ENCODE measurements at regions not wholly inside any gene's neighbourhood (a gene's known extent, or its start where the extent isn't known, plus 50 kb on each side); places are given as distances from the start of the nearest gene placed in this dataset.
A peak's percentile ranks its signal among the peaks of the same experiment; 100 is the strongest.

- no peak overlapping the region for H3K4me3 ChIP-seq
- no peak overlapping the region for H3K27ac ChIP-seq
- in situ Hi-C loops (cut with MboI; ENCODE audit: low pct_unique_long_range_greater_than_20kb in 2 of 9, low sequenced_read_pairs in 9 of 9, unreplicated experiment in 9 of 9) = no loop called here
- H3K4me1 ChIP-seq (replicated peaks in 1 of 2) = peaks cover 0 to 25% of the 10 kb centered on the region in 2 donors
- WGBS, 10 experiments = 11 to 80% (median 49%) methylated on average over 1 to 2 of the region's 2 CpGs; no CpG with 5 or more reads in 2 of the 10 experiments
- peak in 3 of 8 experiments; percentile 22 to 46 (median 26) for ATAC-seq (replicated peaks in 6 of 8)
These were observed 796.2 kb downstream of the PLA2G4A start for GRCh38 chr1:187624812-187625545.

GRCh38 chr1:187626056-187626455 lies 797.3 kb downstream of the PLA2G4A start:
- ATAC-seq (replicated peaks in 6 of 8) = peak in 3 of 8 experiments; percentile 58 to 92 (median 75)
- Histone ChIP-seq H3K4me3 (no peak overlapping the region), H3K4me1 (replicated peaks in 1 of 2) (peaks cover 0 to 27% of the 10 kb centered on the region in 2 donors), H3K27ac (no peak overlapping the region)
- WGBS, 10 experiments = 0 to 77% (median 53%) methylated on average over 1 to 5 of the region's 5 CpGs; no CpG with 5 or more reads in 3 of the 10 experiments
- in situ Hi-C loops (cut with MboI; ENCODE audit: low pct_unique_long_range_greater_than_20kb in 2 of 9, low sequenced_read_pairs in 9 of 9, unreplicated experiment in 9 of 9) = no loop called here

GRCh38 chr1:187627516-187627915 lies 798.8 kb downstream of the PLA2G4A start:
- in situ Hi-C loops (cut with MboI; ENCODE audit: low pct_unique_long_range_greater_than_20kb in 2 of 9, low sequenced_read_pairs in 9 of 9, unreplicated experiment in 9 of 9) = no loop called here
- no peak for ATAC-seq (replicated peaks in 6 of 8)
- peaks cover 0 to 27% of the 10 kb centered on the region in 2 donors for H3K4me1 ChIP-seq (replicated peaks in 1 of 2)

GRCh38 chr1:187629075-187629474 lies 800.3 kb downstream of the PLA2G4A start:
- in situ Hi-C loops (cut with MboI; ENCODE audit: low pct_unique_long_range_greater_than_20kb in 2 of 9, low sequenced_read_pairs in 9 of 9, unreplicated experiment in 9 of 9) = no loop called here
- no peak overlapping the region for H3K27ac ChIP-seq
- no peak overlapping the region for H3K4me3 ChIP-seq
- peak in 5 of 8 experiments; percentile 36 to 74 (median 65) for ATAC-seq (replicated peaks in 6 of 8)
- H3K4me1 ChIP-seq (replicated peaks in 1 of 2) = peaks cover 0 to 26% of the 10 kb centered on the region in 2 donors

More at GRCh38 chr1:187627516-187627915, 798.8 kb downstream of the PLA2G4A start:
- 68 to 100% (median 95%) methylated on average over 1 to 2 of the region's 2 CpGs; no CpG with 5 or more reads in 1 of the 10 experiments for WGBS, 10 experiments
- no peak overlapping the region for H3K4me3 ChIP-seq
- H3K27ac ChIP-seq = no peak overlapping the region

DNA sequence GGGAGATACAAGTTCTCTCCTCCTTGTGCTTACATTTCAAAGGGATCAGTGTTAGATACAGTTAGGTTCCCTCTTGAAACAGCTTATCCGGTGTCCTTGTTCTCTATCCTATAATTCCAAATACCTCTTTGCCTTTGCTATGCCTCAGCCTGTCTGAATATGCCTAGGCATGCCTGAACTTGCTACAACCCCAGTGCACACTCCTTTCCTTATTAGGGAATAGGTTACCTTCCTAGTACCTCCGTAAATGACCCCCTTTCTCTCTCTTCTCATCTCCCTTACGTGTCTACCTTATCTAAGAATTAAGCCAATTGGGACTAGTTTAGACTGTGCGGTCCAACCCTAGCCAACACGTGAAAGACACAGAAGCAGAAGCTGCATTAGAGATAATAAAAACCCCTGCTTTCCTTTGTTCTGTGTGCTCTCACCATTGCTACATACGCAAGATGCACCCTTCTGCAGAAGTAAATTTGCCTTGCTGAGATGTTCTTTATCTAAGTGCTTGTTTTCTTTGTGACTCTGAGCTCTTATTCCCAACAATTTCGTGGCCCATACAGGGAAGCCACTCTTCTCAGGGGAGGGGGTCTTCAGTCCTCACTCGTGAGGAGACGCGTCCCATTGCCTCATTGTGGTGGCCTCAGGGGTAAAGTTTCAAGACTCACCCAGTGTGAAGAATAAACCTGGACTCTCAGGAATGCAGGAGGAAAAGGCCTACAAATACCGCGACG lies 802.1 kb downstream of the PLA2G4A start:
- Histone ChIP-seq H3K4me1 (replicated peaks in 1 of 2) (peaks cover 0 to 15% of the 10 kb centered on the region in 2 donors), H3K4me3 (no peak overlapping the region), H3K27ac (no peak overlapping the region)
- 50 to 96% (median 71%) methylated on average over 1 to 13 of the region's 13 CpGs; no CpG with 5 or more reads in 1 of the 10 experiments for WGBS, 10 experiments
- in situ Hi-C loops (cut with MboI; ENCODE audit: low pct_unique_long_range_greater_than_20kb in 2 of 9, low sequenced_read_pairs in 9 of 9, unreplicated experiment in 9 of 9) = no loop called here
- ATAC-seq (replicated peaks in 6 of 8) = peak in 2 of 8 experiments; percentile 13 to 17

DNA sequence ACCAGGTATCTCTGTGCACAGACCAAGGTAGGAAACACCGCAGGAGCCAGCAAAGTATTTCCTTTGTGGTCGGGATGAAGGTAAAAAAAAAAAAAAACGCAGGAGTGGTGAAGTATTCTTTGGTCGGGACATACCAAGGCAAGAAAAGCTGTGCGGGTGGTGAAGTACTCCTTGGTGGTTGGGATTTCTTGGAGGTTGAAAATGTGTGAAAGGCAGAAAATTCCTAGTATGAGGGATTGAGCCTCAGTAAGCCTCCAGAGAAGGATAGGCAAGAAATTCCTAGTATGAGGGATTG lies 802.6 kb downstream of the PLA2G4A start:
- H3K27ac ChIP-seq = no peak overlapping the region
- no peak overlapping the region for H3K4me3 ChIP-seq
- in situ Hi-C loops (cut with MboI; ENCODE audit: low pct_unique_long_range_greater_than_20kb in 2 of 9, low sequenced_read_pairs in 9 of 9, unreplicated experiment in 9 of 9) = no loop called here
- ATAC-seq (replicated peaks in 6 of 8) = no peak
- H3K4me1 ChIP-seq (replicated peaks in 1 of 2) = peaks cover 0 to 15% of the 10 kb centered on the region in 2 donors
- WGBS, 10 experiments = 38 to 93% (median 74%) methylated on average over 1 to 5 of the region's 5 CpGs

GRCh38 chr1:187631984-187632383 lies 803.2 kb downstream of the PLA2G4A start:
- Histone ChIP-seq H3K27ac (no peak overlapping the region), H3K4me3 (no peak overlapping the region), H3K4me1 (replicated peaks in 1 of 2) (peaks cover 0 to 15% of the 10 kb centered on the region in 2 donors)
- 0 to 87% (median 76%) methylated on average over 2 to 5 of the region's 5 CpGs for WGBS, 10 experiments
- ATAC-seq (replicated peaks in 6 of 8) = peak in 1 of 8 experiments; percentile 37
- in situ Hi-C loops (cut with MboI; ENCODE audit: low pct_unique_long_range_greater_than_20kb in 2 of 9, low sequenced_read_pairs in 9 of 9, unreplicated experiment in 9 of 9) = no loop called here

DNA sequence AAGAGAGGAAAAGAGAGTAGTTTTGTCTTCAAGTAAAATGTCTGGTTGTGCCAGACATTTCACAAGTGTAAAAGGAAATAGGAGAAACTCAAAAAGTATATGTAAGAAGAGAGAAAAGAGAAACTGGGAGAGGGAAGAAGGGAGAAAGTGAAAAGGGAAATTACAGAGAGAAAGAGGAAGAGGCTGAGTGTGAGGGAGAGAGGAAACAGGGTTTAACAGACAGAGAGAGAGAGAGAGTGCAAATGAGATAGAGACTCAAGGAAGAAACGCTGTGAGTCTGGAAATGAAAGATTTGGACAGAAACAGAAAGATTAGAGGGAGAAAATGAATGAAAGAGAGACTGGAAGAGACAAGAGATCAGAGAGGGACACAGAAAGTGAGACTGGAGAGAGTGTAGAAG lies 806.2 kb downstream of the PLA2G4A start:
- no peak for ATAC-seq (replicated peaks in 6 of 8)
- Histone ChIP-seq H3K4me1 (replicated peaks in 1 of 2) (peaks cover 0 to 2% of the 10 kb centered on the region in 2 donors), H3K27ac (no peak overlapping the region), H3K4me3 (no peak overlapping the region)
- 0 to 100% (median 80%) methylated on average over 1 of the region's 1 CpG for WGBS, 10 experiments
- in situ Hi-C loops (cut with MboI; ENCODE audit: low pct_unique_long_range_greater_than_20kb in 2 of 9, low sequenced_read_pairs in 9 of 9, unreplicated experiment in 9 of 9) = no loop called here

- peak in 3 of 8 experiments; percentile 21 to 51 (median 37) for ATAC-seq (replicated peaks in 6 of 8)
- WGBS, 10 experiments = 0 to 100% (median 80%) methylated on average over 1 to 2 of the region's 2 CpGs
- Histone ChIP-seq H3K4me1 (replicated peaks in 1 of 2) (no peaks in the 10 kb centered on the region), H3K4me3 (no peak overlapping the region), H3K27ac (no peak overlapping the region)
- in situ Hi-C loops (cut with MboI; ENCODE audit: low pct_unique_long_range_greater_than_20kb in 2 of 9, low sequenced_read_pairs in 9 of 9, unreplicated experiment in 9 of 9) = no loop called here
These were observed 810.1 kb downstream of the PLA2G4A start for GRCh38 chr1:187638733-187639434.

- peak in 3 of 8 experiments; percentile 41 to 76 (median 42) for ATAC-seq (replicated peaks in 6 of 8)
- no peak overlapping the region for H3K27ac ChIP-seq
- in situ Hi-C loops (cut with MboI; ENCODE audit: low pct_unique_long_range_greater_than_20kb in 2 of 9, low sequenced_read_pairs in 9 of 9, unreplicated experiment in 9 of 9) = no loop called here
- H3K4me3 ChIP-seq = no peak overlapping the region
- WGBS, 10 experiments = 3 to 100% (median 88%) methylated on average over 1 to 5 of the region's 5 CpGs; no CpG with 5 or more reads in 2 of the 10 experiments
- peaks cover 3 to 4% of the 10 kb centered on the region in 2 donors for H3K4me1 ChIP-seq (replicated peaks in 1 of 2)
These were observed 812.3 kb downstream of the PLA2G4A start for GRCh38 chr1:187641015-187641414.

DNA sequence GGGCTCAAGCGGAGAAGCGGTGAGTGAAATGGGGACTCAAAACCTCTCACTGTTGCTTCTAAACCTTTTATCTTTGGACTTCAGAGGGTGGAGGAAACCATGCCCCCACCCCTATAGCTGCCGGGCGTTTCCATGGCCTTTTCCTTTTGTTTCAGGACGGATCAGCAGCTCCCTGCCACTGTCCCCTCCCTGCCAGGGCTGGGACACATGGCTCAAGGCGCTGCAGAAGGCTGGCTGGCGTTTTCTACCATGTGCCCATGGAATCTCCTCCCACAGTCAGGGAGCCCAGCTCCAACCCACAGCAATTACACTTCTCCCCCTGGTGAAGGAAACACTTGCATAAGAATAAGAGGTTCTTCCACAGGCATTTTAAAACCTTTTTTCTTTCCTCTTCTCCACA lies 812.7 kb downstream of the PLA2G4A start:
- peak in 4 of 8 experiments; percentile 39 to 87 (median 54) for ATAC-seq (replicated peaks in 6 of 8)
- WGBS, 10 experiments = 0 to 100% (median 78%) methylated on average over 3 to 7 of the region's 7 CpGs; no CpG with 5 or more reads in 2 of the 10 experiments
- H3K27ac ChIP-seq = no peak overlapping the region
- H3K4me3 ChIP-seq = no peak overlapping the region
- peaks cover 8% of the 10 kb centered on the region in 2 donors for H3K4me1 ChIP-seq (replicated peaks in 1 of 2)
- in situ Hi-C loops (cut with MboI; ENCODE audit: low pct_unique_long_range_greater_than_20kb in 2 of 9, low sequenced_read_pairs in 9 of 9, unreplicated experiment in 9 of 9) = no loop called here

DNA sequence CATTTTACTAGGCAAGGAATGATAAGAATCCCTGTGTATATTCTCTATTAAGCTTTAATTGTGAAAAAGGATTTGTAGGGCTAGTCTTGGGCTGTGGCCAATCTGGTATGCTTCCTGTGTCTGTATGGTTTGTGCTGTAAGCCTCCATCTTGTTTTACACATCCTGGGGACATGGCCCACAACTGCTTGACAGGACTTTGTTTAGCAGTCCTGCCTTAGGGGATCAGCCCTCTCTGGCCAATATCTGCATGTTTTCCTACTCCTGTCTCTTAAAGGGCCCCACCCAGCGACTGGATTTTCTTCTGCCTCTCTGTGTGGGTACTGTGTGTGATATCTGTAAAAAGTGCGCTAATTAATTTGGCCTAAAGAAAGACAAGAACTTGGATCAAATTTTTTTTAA lies 813.2 kb downstream of the PLA2G4A start:
- Histone ChIP-seq H3K27ac (no peak overlapping the region), H3K4me1 (replicated peaks in 1 of 2) (peaks cover 8 to 12% of the 10 kb centered on the region in 2 donors), H3K4me3 (no peak overlapping the region)
- WGBS, 10 experiments = 0 to 100% (median 80%) methylated on average over 1 to 2 of the region's 2 CpGs
- in situ Hi-C loops (cut with MboI; ENCODE audit: low pct_unique_long_range_greater_than_20kb in 2 of 9, low sequenced_read_pairs in 9 of 9, unreplicated experiment in 9 of 9) = no loop called here
- ATAC-seq (replicated peaks in 6 of 8) = peak in 3 of 8 experiments; percentile 30 to 70 (median 39)

- in situ Hi-C loops (cut with MboI; ENCODE audit: low pct_unique_long_range_greater_than_20kb in 2 of 9, low sequenced_read_pairs in 9 of 9, unreplicated experiment in 9 of 9) = no loop called here
- ATAC-seq (replicated peaks in 6 of 8) = peak in 1 of 8 experiments; percentile 15
- 8 to 88% (median 53%) methylated on average over 1 to 2 of the region's 2 CpGs; no CpG with 5 or more reads in 2 of the 10 experiments for WGBS, 10 experiments
These were observed 816.9 kb downstream of the PLA2G4A start for GRCh38 chr1:187645651-187646050.

More at GRCh38 chr1:187645651-187646050, 816.9 kb downstream of the PLA2G4A start:
- H3K4me3 ChIP-seq = no peak overlapping the region
- peaks cover 11 to 16% of the 10 kb centered on the region in 2 donors for H3K4me1 ChIP-seq (replicated peaks in 1 of 2)
- no peak overlapping the region for H3K27ac ChIP-seq

Data from motor neuron (in vitro differentiated cells).